GM12878 (cell line): ENCODE measurements at regions not wholly inside any gene's neighbourhood (a gene's known extent, or its start where the extent isn't known, plus 50 kb on each side); places are given as distances from the start of the nearest gene placed in this dataset.

ENCODE experiments used
- ATAC-seq: fragments of 200-7000 bp; cut with Tn5 transposase; 3 replicates; pipeline ENCODE4 v1.9.1; 2020; ENCODE audit warnings: mild to moderate bottlenecking, moderate library complexity
- BruUV-seq: library from RNA; stranded (reverse); fragments of 400-500 nt; replicated peaks from 2 replicates; lab custom pipeline; 2021; lab: Mats Ljungman, UMichigan
- CTCF ChIA-PET: fragments of 300-600 bp; sonication (Branson Sonifier 250); formaldehyde crosslinking; extraction: SDS; loops from one replicate; lab custom pipeline; 2021; ENCODE audit warnings: inconsistent platforms; lab: Yijun Ruan, JAX
- POLR2A ChIA-PET: fragments of 350-600 bp; formaldehyde crosslinking; extraction: SDS; loops from one replicate; lab custom pipeline; 2021; ENCODE audit warnings: inconsistent platforms; lab: Charles Lee
- RAD21 ChIA-PET: fragments of 300-600 bp; sonication (Branson Sonifier 250); formaldehyde crosslinking; loops from one replicate; lab custom pipeline; 2023; ENCODE audit warnings: antibody characterized with exemption; ENCODE audit not compliant: unreplicated experiment; lab: Charles Lee
- SMC1A ChIA-PET: fragments of 300-600 bp; sonication (Branson Sonifier 250); formaldehyde crosslinking; loops from one replicate; lab custom pipeline; 2023; ENCODE audit not compliant: unreplicated experiment, uncharacterized antibody; lab: Charles Lee
- DNase-seq: peaks from one replicate; pipeline ENCODE4 v3.0.0-alpha.2; 2011; ENCODE audit warnings: low read depth, low spot score
- FAIRE-seq: peaks from 3 replicates; lab custom pipeline; 2011; peaks lifted over from hg19 to GRCh38; lab: Jason Lieb, UNC
- H2AFZ ChIP-seq: 2 replicates; pipeline ENCODE4 v1.6.0; 2011; ENCODE audit warnings: low read depth, low read length, control low read depth; ENCODE audit not compliant: control insufficient read depth
- H3K27ac ChIP-seq: 2 replicates; pipeline ENCODE4 v1.5.1; 2011; ENCODE audit warnings: control low read depth; ENCODE audit not compliant: control insufficient read depth, insufficient read depth
- H3K27me3 ChIP-seq, 2 experiments: replicated peaks in 1 of 2; 2 replicates each; pipeline versions ENCODE4 v1.6.0 to v1.6.1; 2011; ENCODE audit warnings: low read length in 1 of 2; ENCODE audit not compliant: control insufficient read depth in 2 of 2, insufficient read depth in 2 of 2
- H3K36me3 ChIP-seq, 2 experiments: 2 replicates each; pipeline ENCODE4 v1.5.1; 2011; ENCODE audit warnings: low read length in 1 of 2; ENCODE audit not compliant: control insufficient read depth in 2 of 2, insufficient read depth in 2 of 2
- H3K4me1 ChIP-seq: 2 replicates; pipeline ENCODE4 v1.6.1; 2011; ENCODE audit warnings: mild to moderate bottlenecking, low read length, moderate library complexity, mixed read lengths; ENCODE audit not compliant: control insufficient read depth, insufficient read depth
- H3K4me2 ChIP-seq: 2 replicates; pipeline ENCODE4 v1.6.0; 2011; ENCODE audit warnings: control low read depth; ENCODE audit not compliant: control insufficient read depth, insufficient read depth
- H3K4me3 ChIP-seq: fragments of 200-600 bp; sonication (generic); 2 replicates; pipeline ENCODE4 v1.5.1; 2016
- H3K79me2 ChIP-seq: 2 replicates; pipeline ENCODE4 v1.6.0; 2011; ENCODE audit warnings: low read length; ENCODE audit not compliant: control insufficient read depth, insufficient read depth
- H3K9ac ChIP-seq: 2 replicates; pipeline ENCODE4 v1.8.0; 2011; ENCODE audit warnings: low read length, control low read depth, mixed read lengths; ENCODE audit not compliant: control insufficient read depth, insufficient read depth
- H3K9me3 ChIP-seq: replicated peaks from 3 replicates; pipeline ENCODE4 v1.5.1; 2011; ENCODE audit warnings: mild to moderate bottlenecking, low read length; ENCODE audit not compliant: control insufficient read depth, insufficient read depth
- H4K20me1 ChIP-seq: 2 replicates; pipeline ENCODE4 v1.6.0; 2011; ENCODE audit not compliant: control insufficient read depth, insufficient read depth
- GABPA ChIP-seq: IDR thresholded peaks from 2 replicates; pipeline ENCODE4 v1.6.1; 2014; ENCODE audit warnings: antibody characterized with exemption, low read depth, mild to moderate bottlenecking, inconsistent platforms
- MEF2B ChIP-seq: fragments of 450-650 bp; IDR thresholded peaks from 2 replicates; pipeline ENCODE4 v1.6.1; 2018; ENCODE audit warnings: mild to moderate bottlenecking, moderate library complexity; ENCODE audit not compliant: partially characterized antibody, poor library complexity, severe bottlenecking
- RAD21 ChIP-seq: IDR thresholded peaks from 2 replicates; pipeline ENCODE4 v1.6.1; 2011; ENCODE audit warnings: mild to moderate bottlenecking, low read depth, low read length, moderate library complexity; ENCODE audit not compliant: insufficient read depth
- TARDBP ChIP-seq: IDR thresholded peaks from 2 replicates; pipeline ENCODE4 v1.6.1; 2016; ENCODE audit warnings: borderline replicate concordance
- YBX1 ChIP-seq: fragments of 450-650 bp; IDR thresholded peaks from 2 replicates; pipeline ENCODE4 v1.6.1; 2016; ENCODE audit warnings: antibody characterized with exemption
- ZNF622 ChIP-seq: fragments of 450-650 bp; IDR thresholded peaks from 2 replicates; pipeline ENCODE4 v1.6.1; 2017; ENCODE audit warnings: mild to moderate bottlenecking, inconsistent platforms
- WGBS: methylation state at CpG from one replicate; pipeline ENCODE4 v1.1.6; 2016; ENCODE audit warnings: low lambda C conversion rate; ENCODE audit not compliant: insufficient replicate concordance, insufficient coverage; ENCODE audit errors: missing lambda C conversion rate; 5-methylcytosine and 5-hydroxymethylcytosine counted together
- in situ Hi-C: fragments of 300-500 bp; cut with MboI; formaldehyde crosslinking; loops from 9 replicates; pipeline ENCODE4 v1.14.3; 2018; ENCODE audit warnings: mixed read lengths
- intact Hi-C: fragments of 100-400 bp; cut with micrococcal nuclease; formaldehyde crosslinking; loops from one replicate; pipeline ENCODE4 v1.14.2; 2022; ENCODE audit not compliant: unreplicated experiment
- TF ChIP-seq, protein P1 (sequence below): fragments of 450-650 bp; IDR thresholded peaks from 2 replicates; pipeline ENCODE4 v1.6.1; 2018; ENCODE audit warnings: borderline replicate concordance, mild to moderate bottlenecking; ENCODE audit not compliant: partially characterized antibody

DNA sequence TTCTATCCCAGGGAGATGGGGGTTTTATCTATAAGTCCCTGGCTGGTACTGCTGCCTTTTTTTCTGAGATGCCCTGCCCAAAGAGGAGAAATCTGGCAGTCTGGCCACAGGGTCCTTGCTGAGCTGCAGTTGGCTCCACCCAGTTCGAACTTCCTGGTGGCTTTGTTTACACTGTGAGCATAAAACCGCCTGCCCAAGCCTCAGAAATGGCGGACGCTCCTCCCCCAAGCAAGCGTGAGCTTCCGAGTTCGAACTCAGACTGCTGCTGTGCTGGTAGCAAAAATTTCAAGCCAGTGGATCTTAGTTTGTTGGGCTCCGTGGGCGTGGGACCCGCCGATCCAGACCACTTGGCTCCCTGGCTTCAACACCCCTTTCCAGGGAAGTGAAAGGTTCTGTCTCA is 126.8 kb upstream of the SUCLG2 start:
- H3K27me3 ChIP-seq = no peaks in the 10 kb centered on the region
- 63% methylated on average over 11 of the region's 11 CpGs for WGBS
- in situ Hi-C loops = loop anchor here (10.0 to 25.0 kb wide), 2 partner anchors 666 to 794 kb away; partner anchors contain the start of gene KBTBD8
- RAD21 ChIA-PET = no interaction called here
- TF ChIP-seq, protein P1, sequence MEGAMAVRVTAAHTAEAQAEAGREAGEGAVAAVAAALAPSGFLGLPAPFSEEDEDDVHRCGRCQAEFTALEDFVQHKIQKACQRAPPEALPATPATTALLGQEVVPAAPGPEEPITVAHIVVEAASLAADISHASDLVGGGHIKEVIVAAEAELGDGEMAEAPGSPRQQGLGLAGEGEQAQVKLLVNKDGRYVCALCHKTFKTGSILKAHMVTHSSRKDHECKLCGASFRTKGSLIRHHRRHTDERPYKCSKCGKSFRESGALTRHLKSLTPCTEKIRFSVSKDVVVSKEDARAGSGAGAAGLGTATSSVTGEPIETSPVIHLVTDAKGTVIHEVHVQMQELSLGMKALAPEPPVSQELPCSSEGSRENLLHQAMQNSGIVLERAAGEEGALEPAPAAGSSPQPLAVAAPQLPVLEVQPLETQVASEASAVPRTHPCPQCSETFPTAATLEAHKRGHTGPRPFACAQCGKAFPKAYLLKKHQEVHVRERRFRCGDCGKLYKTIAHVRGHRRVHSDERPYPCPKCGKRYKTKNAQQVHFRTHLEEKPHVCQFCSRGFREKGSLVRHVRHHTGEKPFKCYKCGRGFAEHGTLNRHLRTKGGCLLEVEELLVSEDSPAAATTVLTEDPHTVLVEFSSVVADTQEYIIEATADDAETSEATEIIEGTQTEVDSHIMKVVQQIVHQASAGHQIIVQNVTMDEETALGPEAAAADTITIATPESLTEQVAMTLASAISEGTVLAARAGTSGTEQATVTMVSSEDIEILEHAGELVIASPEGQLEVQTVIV = no peak
- TF ChIP-seq ZNF622 = no peak
- no peak for TF ChIP-seq GABPA
- TF ChIP-seq YBX1 = no peak
- no peak for TF ChIP-seq MEF2B
- TF ChIP-seq RAD21 = no peak
- no peak for TF ChIP-seq TARDBP
- H3K4me2 ChIP-seq = no peak overlapping the region
- CTCF ChIA-PET = no interaction called here
- SMC1A ChIA-PET = interaction anchor here (1.2 kb wide), 1 partner anchor 668 kb away, joined by 3 read pairs; no protein-coding TSS in a partner anchor
- no peaks in the 10 kb centered on the region for H4K20me1 ChIP-seq
- H3K79me2 ChIP-seq = no peaks in the 10 kb centered on the region
- FAIRE-seq (no peak), ATAC-seq (no peak), DNase-seq (no peak)
- no peaks in the 10 kb centered on the region for H3K36me3 ChIP-seq
- POLR2A ChIA-PET = no interaction called here
- no peak overlapping the region for H3K4me3 ChIP-seq
- H3K9me3 ChIP-seq = no peaks in the 10 kb centered on the region
- no peaks in the 10 kb centered on the region for H3K4me1 ChIP-seq
- no TSS peak for BruUV-seq
- intact Hi-C loops = no loop called here
- no peak overlapping the region for H3K27ac ChIP-seq
- H3K9ac ChIP-seq = no peak overlapping the region
- no peak overlapping the region for H2AFZ ChIP-seq
